HG03139 (cell line): ENCODE measurements at regions not wholly inside any gene's neighbourhood (a gene's known extent, or its start where the extent isn't known, plus 50 kb on each side); places are given as distances from the start of the nearest gene placed in this dataset.

Experiments used
- ATAC-seq: cut with Tn5 transposase; IDR thresholded peaks from one replicate; pipeline ENCODE4 v1.9.1; 2021; ENCODE audit not compliant: unreplicated experiment

- ATAC-seq = peak; percentile 95
Measured at GRCh38 chr1:244952940-244953339, 88.6 kb upstream of the HNRNPU start.

DNA sequence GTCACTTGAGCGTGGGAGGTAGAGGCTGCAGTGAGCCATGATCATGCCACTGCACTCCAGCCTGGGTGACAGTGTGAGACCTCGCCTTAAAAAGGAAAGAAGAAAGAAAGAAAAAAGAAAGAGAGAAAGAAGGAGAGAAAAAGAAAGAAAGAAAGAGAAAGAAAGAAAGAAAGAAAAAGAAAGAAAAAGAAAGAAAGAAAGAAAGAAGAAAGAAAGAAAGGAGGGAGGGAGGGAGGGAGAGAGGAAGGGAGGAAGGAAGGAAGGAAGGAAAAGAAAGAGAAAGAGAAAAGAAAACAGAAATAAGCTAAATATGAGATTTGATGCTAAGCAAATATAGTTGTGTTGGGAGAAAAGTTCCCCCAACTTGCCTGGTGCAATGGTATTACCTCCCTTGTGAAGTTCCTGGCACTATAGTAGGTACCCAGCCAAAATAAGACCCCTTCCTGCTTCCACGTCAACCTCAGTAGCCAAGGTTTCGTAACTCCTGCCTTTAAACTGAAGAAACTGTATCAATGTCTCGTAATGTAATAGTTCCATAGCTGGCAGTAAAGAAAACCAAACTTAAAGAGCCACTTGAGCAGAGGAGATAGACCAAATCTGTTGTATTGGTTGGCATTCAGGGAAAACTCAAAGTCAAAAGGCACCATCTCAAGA, 88.1 kb upstream of the HNRNPU start:
- peak; percentile 9 for ATAC-seq

- no peak for ATAC-seq
Measured at GRCh38 chr1:244948416-244948815, 84.1 kb upstream of the HNRNPU start.

DNA sequence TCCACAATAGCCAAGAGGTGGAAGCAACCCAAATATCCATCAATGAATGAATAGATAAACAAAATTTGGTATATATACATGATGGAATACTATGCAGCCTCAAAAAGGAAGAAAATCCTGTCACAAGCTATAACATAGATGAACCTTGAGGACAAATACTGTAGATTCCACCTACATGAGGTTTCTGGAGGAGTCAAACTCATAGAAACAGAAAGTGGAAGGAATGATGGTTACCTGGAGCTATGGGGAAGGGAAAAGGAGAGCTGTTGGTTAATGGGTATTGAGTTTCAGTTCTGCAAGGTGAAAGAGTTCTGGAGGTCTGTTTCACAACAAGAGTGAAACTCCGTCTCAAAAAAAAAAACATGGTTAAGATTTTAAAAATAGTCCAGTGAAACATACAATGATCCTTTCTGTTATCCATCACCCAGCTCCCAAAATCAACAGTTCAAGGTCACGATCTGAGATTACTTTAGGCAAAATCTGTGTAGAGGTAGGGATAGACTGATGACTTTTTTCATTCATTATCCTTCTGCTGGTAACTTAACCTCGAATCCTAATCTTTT, 80.8 kb upstream of the HNRNPU start:
- ATAC-seq = peak; percentile 84

DNA sequence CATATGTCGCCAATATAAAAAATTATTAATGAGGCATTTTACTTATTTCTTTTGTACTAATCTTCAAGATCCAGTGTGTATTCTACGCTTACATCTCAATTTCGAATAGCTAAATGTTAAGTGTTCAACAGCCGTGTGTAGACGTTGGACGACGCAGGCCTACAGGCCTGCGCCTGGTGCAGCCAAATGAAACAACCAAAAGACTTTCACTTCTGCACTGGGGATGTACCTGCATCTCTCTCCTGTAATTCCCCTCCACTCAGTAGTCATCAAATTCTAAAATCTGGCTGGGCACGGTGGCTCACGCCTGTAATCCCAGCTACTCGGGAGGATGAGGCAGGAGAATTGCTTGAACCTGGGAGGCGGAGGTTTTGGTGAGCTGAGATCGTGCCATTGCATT, 76.8 kb upstream of the HNRNPU start:
- peak; percentile 71 for ATAC-seq

- ATAC-seq = no peak
Measured at GRCh38 chr1:244937099-244937498, 72.8 kb upstream of the HNRNPU start.

DNA sequence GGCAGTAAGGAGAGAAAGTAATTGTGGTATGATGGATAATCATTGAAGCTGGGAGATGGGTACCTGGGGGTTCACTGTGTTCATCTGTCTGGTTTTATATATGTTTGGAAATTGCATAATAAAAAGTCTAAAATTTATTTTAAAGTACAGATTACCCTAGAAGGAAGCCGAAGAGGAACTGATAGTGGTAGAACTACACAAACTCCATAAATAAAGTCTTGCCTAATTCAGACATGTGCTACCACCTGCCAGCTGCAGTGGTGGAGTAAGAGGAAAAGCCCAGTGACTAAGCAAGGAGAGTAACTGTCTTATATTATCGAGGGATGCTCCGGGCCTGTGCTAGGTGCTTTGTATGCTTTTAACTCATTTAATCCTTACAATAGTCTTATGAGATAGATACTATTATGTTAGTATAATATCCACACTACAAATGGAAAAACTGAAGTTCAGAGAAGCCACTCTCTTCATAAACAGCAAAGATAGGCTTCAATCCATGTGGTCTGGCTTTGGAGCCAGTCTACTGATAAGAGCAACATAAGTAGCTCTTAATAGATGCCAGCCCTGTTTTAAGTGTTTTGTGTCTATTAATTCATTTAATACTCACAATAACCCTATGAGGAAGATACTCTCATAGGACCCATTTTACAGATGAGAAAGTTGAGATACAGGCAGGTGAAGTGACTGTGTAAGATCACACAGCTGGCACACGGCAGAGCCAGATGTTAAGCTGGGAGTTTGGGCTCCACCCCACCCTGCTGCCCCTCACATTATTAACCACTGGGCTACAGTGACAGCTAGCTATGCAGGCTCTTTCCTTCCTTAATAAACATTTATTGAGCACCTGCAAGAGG, 56.8 kb upstream of the HNRNPU start:
- peak; percentile 57 for ATAC-seq

- no peak for ATAC-seq
Measured at GRCh38 chr1:244919320-244920282, 55.3 kb upstream of the HNRNPU start.

GRCh38 chr1:244918421-244919319, 54.3 kb upstream of the HNRNPU start:
- ATAC-seq = peak; percentile 44

DNA sequence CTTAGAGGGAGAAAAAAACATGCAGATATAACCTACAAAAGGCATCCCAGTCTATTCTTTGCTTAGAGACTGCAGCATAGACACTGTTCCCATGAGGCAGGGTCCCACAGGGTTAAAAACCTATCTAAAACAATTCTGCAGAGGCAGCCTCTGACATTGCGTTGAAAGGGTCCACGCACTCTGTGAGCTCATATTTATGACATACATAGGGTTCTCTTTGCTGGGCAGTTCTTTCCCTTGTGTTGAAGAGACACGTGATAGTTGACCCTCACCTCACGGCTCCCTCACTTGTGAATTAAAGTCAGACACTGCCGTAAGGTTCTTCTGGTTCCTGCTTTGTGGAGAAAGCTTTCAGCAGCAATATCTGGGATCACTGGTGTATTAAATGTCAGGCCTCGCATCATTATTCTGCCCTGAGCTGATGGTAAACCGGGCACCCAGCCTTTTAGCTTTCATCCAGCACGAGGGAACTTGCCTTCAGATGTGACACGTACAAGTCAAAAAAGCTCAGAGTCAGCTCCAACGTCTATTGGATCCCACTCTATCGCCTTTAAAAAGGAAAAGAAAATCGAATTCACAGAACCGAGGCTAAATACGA, 52.8 kb upstream of the HNRNPU start:
- ATAC-seq = no peak

DNA sequence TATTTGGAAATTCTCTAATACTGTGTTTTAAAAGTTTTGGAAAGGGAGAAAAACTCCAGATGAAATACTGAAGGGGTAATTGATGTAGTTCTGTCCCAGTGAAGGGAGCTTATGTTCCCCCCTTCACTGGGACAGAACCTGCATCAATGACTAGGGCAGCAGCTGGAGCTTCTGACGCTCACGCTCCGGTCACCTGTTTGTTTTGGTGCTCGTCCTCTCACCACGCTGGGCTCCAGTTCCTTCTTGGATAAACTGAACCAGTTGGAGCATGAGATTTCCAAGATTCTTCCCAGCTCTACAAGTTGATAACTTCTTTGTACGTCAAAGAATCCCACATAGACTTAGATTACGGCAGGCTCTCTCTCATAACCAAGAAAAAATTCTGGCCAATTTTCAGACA, 51.4 kb upstream of the HNRNPU start:
- ATAC-seq = no peak

- ATAC-seq = no peak
Measured at GRCh38 chr1:244914761-244915160, 50.4 kb upstream of the HNRNPU start.
